ENCODE measurements at regions not wholly inside any gene's neighbourhood (a gene's known extent, or its start where the extent isn't known, plus 50 kb on each side); places are given as distances from the start of the nearest gene placed in this dataset.
A peak's percentile ranks its signal among the peaks of the same experiment; 100 is the strongest.

- no peak for DNase-seq (ENCODE audit: low read depth)
Measured at GRCh38 chr4:140277576-140277975, 95.9 kb upstream of the SCOC start.

GRCh38 chr4:140271553-140271952 lies 101.9 kb upstream of the SCOC start:
- no peak for DNase-seq (ENCODE audit: low read depth)

- no peak for DNase-seq (ENCODE audit: low read depth)
Measured at GRCh38 chr4:140269369-140269768, 104.1 kb upstream of the SCOC start.

DNA sequence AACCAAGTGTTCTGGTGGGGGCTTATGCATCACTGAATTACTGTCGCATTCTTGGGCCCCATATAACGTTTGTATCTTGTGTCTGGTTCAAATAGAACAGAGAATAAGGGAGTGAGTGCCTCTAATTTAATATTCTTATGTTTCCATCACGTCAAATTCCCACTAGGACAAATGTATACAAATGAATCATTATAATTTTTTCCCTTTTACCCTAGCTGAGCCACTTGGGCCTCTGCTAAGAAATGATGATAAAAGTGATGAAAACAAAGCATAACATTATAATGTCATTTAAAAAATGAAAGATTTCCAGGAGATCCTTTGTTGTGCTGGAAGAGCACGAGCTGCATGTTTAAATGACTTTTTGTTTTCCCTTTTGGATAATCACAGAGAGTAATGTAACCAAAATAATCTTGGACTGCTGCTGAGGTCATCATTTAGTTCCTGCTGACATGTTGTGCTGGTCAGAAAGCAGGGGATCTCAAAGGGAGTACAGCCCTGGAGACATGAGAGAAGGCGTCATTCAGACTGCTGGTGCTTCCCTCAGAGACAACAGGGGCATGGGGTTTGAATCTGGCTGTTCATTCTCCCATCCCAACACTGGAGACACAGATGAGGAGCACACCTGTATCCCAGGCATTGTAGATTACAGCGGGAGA lies 105.1 kb upstream of the SCOC start:
- DNase-seq (ENCODE audit: low read depth) = no peak

- DNase-seq (ENCODE audit: low read depth) = no peak
Measured at GRCh38 chr4:140267576-140267975, 105.9 kb upstream of the SCOC start.

DNA sequence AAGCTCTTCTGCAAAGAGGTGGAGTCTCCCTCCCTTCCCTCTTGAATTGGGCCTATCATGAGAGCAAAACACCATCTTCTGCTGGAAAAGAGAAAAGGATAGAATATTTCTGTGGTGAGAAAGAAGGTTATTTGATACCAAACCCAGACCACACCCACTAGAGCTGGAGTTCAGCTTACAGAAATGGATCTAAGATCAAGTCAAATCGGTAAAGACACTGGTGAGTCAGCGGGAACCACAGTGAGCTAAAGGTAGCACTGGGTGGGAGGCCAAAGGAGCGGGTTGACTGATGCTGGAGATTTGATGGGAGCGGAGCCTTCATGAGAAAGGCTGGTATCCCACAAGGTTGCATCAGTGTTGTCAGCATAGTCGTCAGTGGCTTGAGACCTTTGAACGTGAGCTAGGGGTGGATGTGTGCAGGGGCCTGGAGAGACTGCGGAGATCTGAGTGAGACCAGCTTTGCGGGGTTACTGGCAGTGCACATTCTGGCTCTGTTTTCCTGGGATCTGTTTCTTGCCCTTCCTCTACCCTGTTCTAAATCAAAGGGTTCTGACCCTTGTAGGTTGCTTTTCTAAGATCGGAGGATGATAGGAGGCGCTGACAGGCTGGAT lies 106.4 kb upstream of the SCOC start:
- no peak for DNase-seq (ENCODE audit: low read depth)

DNA sequence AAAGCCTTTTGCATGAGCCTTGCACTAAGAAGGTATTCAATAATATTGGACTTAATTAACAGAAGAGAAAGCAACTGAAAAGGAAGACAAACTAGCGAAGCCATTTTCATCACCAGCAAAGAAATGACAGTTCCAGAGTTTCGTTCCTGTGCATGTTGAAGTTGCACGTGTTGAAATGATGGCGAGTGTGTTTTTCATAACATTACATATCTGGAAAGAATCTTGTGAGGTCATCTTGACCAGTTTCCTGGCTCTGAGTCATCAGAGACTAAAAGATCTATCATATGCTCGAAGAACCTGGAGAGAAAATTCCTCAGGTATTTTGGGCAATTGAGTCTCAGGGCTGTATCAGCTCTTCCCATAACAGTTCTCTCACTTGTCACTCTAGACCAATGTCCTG lies 106.2 kb upstream of the MAML3 start:
- DNase-seq (ENCODE audit: low read depth) = no peak

- no peak for DNase-seq (ENCODE audit: low read depth)
Measured at GRCh38 chr4:140258476-140258875, 104.5 kb upstream of the MAML3 start.

- no peak for DNase-seq (ENCODE audit: low read depth)
Measured at GRCh38 chr4:140257461-140258305, 103.7 kb upstream of the MAML3 start.

GRCh38 chr4:140256941-140257340 lies 103.0 kb upstream of the MAML3 start:
- no peak for DNase-seq (ENCODE audit: low read depth)

GRCh38 chr4:140256335-140256734 lies 102.4 kb upstream of the MAML3 start:
- DNase-seq (ENCODE audit: low read depth) = no peak

DNA sequence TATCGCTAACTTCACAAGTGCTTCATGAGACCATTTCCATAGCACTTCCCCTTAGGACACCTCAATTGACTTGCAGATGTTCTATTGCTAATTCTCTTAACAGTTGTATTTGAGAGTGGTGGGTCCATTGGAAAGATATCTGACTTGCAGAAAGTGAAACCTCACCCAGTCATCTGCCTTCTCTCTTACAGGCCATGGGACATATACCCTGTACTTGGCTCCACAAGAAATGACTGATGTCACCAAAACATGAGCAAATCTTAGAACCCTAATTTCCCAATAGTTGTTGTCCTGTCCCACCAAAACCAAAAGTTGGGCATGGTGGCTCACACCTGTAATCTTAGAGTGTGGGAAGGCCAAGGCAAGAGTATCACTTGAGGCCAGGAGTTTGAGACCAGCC lies 101.9 kb upstream of the MAML3 start:
- DNase-seq (ENCODE audit: low read depth) = no peak

- no peak for DNase-seq (ENCODE audit: low read depth)
Measured at GRCh38 chr4:140255467-140255866, 101.5 kb upstream of the MAML3 start.

GRCh38 chr4:140254651-140255299 lies 100.8 kb upstream of the MAML3 start:
- no peak for DNase-seq (ENCODE audit: low read depth)

DNA sequence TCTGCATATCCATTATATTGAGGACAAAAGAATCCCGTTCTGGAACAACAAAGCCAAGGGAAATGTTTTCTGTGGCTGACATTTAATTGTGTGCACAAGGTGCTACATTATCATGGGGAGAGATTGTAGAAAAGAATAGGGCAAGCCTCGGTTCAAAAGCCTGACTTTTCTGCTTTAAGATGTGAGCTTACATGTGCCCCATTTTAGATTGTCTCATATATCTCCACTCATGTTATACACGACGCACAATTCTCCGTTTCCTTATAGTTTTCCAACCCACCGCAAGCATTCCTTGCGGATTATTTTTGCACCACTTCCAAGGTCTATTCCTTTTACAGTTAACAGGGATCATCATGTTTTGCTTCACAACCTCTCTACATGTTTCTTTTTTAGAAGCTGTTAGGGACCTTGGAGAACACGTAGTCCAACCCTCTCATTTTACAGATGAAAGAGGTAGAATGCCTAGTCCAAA lies 99.6 kb upstream of the MAML3 start:
- DNase-seq (ENCODE audit: low read depth) = no peak

DNA sequence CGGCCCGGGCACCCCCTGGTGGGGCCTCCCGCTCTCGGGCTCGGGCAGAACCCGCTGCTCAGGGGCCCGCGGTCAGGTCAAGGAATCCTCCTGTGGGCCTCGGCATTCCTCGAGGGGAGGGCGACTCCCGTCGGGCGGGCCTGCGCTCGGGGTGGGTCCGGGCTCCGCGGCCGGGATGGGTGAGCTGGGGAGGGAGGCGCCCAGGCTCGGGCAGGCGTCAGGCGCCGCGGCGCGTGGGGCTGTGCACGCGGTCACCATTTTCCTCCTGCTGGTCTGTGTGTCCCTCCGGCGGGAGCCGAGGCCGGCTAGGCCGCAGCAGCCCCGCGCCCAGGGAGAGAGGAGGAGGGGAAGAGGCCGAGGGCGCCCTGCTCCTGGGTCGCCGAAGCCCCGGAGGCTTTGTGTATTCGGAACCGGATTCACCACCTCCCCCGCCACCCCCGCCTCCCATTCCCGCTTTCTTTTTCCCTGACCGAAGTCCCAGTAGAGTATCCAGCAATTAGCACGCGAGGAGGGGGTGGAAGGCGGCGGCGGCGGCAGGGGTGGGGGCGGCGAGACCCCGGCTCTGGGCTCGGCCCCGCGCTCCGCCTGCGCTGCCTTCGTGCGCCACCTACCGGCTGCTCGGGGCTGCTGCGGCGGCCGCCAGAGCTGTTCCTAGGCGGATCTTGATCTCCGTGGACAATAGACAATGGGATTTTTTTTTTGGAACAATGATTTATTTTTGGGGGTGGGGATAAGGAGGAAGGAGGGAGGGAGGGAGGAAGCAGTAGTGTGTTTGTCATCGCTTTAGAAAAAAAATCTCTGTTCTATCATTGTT lies 99.0 kb upstream of the MAML3 start:
- DNase-seq (ENCODE audit: low read depth) = peak; percentile 54

DNA sequence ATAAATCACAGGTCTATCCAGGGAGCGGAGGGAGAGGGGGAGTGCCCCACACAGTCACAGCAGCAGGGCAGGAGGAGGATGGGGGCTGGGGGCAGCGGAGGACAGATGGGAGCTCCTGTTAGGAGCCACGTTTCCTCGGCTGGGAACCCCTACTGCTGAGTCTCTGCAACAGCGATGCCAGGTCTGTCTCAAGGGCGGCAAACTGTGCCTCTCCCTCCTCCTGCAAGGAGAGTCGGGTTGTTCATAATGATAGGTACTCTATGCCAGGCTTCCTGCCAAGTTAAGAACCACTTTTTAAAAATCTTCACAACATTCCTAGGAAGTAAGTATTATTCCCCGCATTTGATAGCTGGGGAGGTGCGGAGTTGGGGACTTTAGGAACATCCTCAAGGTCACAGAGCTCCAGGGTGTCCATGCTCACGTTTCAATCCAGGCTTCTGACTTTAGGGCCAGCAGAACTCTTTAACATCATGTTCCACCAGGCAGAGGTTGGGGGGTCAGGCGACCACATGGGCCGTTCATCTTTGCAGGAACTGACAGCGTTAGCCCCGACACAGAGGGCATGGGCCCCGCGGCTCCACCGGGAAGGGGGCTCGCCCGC lies 98.3 kb upstream of the MAML3 start:
- no peak for DNase-seq (ENCODE audit: low read depth)

- no peak for DNase-seq (ENCODE audit: low read depth)
Measured at GRCh38 chr4:140251571-140251970, 97.6 kb upstream of the MAML3 start.

GRCh38 chr4:140250989-140251552 lies 97.1 kb upstream of the MAML3 start:
- no peak for DNase-seq (ENCODE audit: low read depth)

GRCh38 chr4:140249351-140249750 lies 95.4 kb upstream of the MAML3 start:
- no peak for DNase-seq (ENCODE audit: low read depth)

GRCh38 chr4:140247237-140247636 lies 93.3 kb upstream of the MAML3 start:
- no peak for DNase-seq (ENCODE audit: low read depth)

Data from stimulated activated CD4-positive, alpha-beta T cell treated with anti-CD3 and anti-CD28 coated beads, Interleukin-2, amount 100 ng/mL, for 4 hours (primary cell).